Endothelial cell of umbilical vein (primary cell): ENCODE measurements at regions not wholly inside any gene's neighbourhood (a gene's known extent, or its start where the extent isn't known, plus 50 kb on each side); places are given as distances from the start of the nearest gene placed in this dataset.

Experiments
- CTCF ChIP-seq, 2 donors: IDR thresholded peaks; 1 replicate in 1 of 2; 2 replicates in 1 of 2; pipeline ENCODE4 v1.5.1; 2011; ENCODE audit warnings: low read length in 2 of 2, mild to moderate bottlenecking in 2 of 2, moderate library complexity in 2 of 2, control low read depth in 1 of 2, inconsistent platforms in 1 of 2, low read depth in 1 of 2; ENCODE audit not compliant: insufficient read depth in 1 of 2; ENCODE audit errors: extremely low read depth in 1 of 2
- JUN ChIP-seq: IDR thresholded peaks from 2 replicates; pipeline ENCODE4 v1.6.1; 2011; ENCODE audit warnings: borderline replicate concordance, low read depth; ENCODE audit not compliant: insufficient read length, insufficient read depth
- POLR2AphosphoS5 ChIP-seq: IDR thresholded peaks from 2 replicates; pipeline ENCODE4 v1.6.1; 2012; ENCODE audit warnings: low read depth, mild to moderate bottlenecking, control low read depth, low read length, moderate library complexity; ENCODE audit not compliant: insufficient read depth

- TF ChIP-seq POLR2AphosphoS5 (no peak), CTCF (IDR thresholded peaks at IDR 0.05; ENCODE audit: extremely low read depth in 1 of 2, insufficient read depth in 1 of 2, low read depth in 1 of 2, low read length in 2 of 2) (no peak), JUN (no peak)
Measured at GRCh38 chr10:91162050-91162494, 58.4 kb upstream of the PCGF5 start.
